Heart left ventricle (tissue), 16 donors: ENCODE measurements at regions not wholly inside any gene's neighbourhood (a gene's known extent, or its start where the extent isn't known, plus 50 kb on each side); places are given as distances from the start of the nearest gene placed in this dataset.

Experiments
- ATAC-seq, 4 donors: fragments of 200-7000 bp; cut with Tn5 transposase; one replicate each; pipeline ENCODE4 v1.9.1; 2020 to 2022; ENCODE audit warnings: moderate library complexity in 4 of 4, mild to moderate bottlenecking in 3 of 4, moderate number of reproducible peaks in 1 of 4
- DNase-seq, 5 donors: peaks; one replicate each; pipeline ENCODE4 v3.0.0-alpha.2; 2020
- H3K27ac ChIP-seq, 12 donors: fragments of 200-600 bp; sonication (generic) in 4 of 12; one replicate each; pipeline versions ENCODE4 v1.5.0 to v1.8.0; 2016 to 2022; ENCODE audit warnings: mild to moderate bottlenecking in 2 of 12
- H3K27me3 ChIP-seq, 9 donors: fragments of 200-600 bp; sonication (generic) in 2 of 9; one replicate each; pipeline versions ENCODE4 v1.5.1 to v1.8.0; 2016 to 2022; ENCODE audit warnings: mild to moderate bottlenecking in 3 of 9
- H3K36me3 ChIP-seq, 9 donors: fragments of 200-600 bp; sonication (generic) in 2 of 9; one replicate each; pipeline versions ENCODE4 v1.5.0 to v1.8.0; 2018 to 2022; ENCODE audit warnings: mild to moderate bottlenecking in 2 of 9
- H3K4me1 ChIP-seq, 12 donors: fragments of 200-600 bp; sonication (generic) in 4 of 12; one replicate each; pipeline versions ENCODE4 v1.5.0 to v1.8.0; 2016 to 2022; ENCODE audit warnings: mild to moderate bottlenecking in 3 of 12
- H3K4me3 ChIP-seq, 12 donors: fragments of 200-600 bp; sonication (generic) in 4 of 12; one replicate each; pipeline versions ENCODE4 v1.5.0 to v1.8.0; 2017 to 2022; ENCODE audit warnings: mild to moderate bottlenecking in 9 of 12, moderate library complexity in 4 of 12
- H3K9me3 ChIP-seq, 12 donors: fragments of 200-600 bp; sonication (generic) in 4 of 12; one replicate each; pipeline versions ENCODE4 v1.5.0 to v1.8.0; 2016 to 2022; ENCODE audit warnings: mild to moderate bottlenecking in 1 of 12
- POLR2A ChIP-seq, 2 donors: fragments of 450-650 bp; IDR thresholded peaks; one replicate each; pipeline ENCODE4 v1.6.1; 2017; ENCODE audit warnings: antibody characterized with exemption in 2 of 2, mild to moderate bottlenecking in 2 of 2, moderate library complexity in 2 of 2
- WGBS, 4 donors: extraction: QIAGEN DNeasy Blood & Tissue Kit in 2 of 4; methylation state at CpG; one replicate each; pipeline versions ENCODE4 v1.1.5 to v1.1.7; 2013 to 2018; 5-methylcytosine and 5-hydroxymethylcytosine counted together
- intact Hi-C, 10 donors: fragments of 100-400 bp; cut with DNase I; formaldehyde crosslinking; loops; one replicate each; pipeline versions ENCODE4 v1.11.1 to v1.14.2; 2022
- TF ChIP-seq, protein P1 (sequence below), 12 donors: fragments of 200-600 bp; sonication (generic) in 4 of 12; IDR thresholded peaks; one replicate each; pipeline versions ENCODE4 v1.5.0 to v1.8.0; 2018 to 2022; ENCODE audit warnings: antibody characterized with exemption in 12 of 12, mild to moderate bottlenecking in 5 of 12
- donor health status: ischemic (EF 13 %, LVEDD 7.1; RV severe dilation, severe dysfunction).
- donor health status: healthy with polysubstance abuse.
- donor health status: DM: no; HTN: yes; CAD: no.
- donor health status: DM: no; HTN: no; CAD: no.
- donor health status: ischemic (EF 25% LVEDD 6.9; RV normal size, moderate dysfunction).
- donor health status: ischemic (EF 25% LVEDD 5.7; RV mildly dilated, moderate dysfunction).
- donor health status: healthy.
- donor health status: DM: yes; HTN: yes; CAD: no.
- donor health status: ischemic (EF 35%, LVEDD 5.7; RV mildly dilated, moderate dysfunction).
- donor health status: nonischemic (EF 11% LVEDD 7.7; RV severe dilation, severe dysfunction).
- donor health status: DM: yes; HTN: yes; CAD: no.
- donor health status: PGD.
- donor health status: ischemic (EF 29% LVEDD 5.4; RV normal size, mild dysfunction).
- donor health status: nonischemic (EF 23%, LVEDD 6.1; RV moderate dilation, normal function).

DNA sequence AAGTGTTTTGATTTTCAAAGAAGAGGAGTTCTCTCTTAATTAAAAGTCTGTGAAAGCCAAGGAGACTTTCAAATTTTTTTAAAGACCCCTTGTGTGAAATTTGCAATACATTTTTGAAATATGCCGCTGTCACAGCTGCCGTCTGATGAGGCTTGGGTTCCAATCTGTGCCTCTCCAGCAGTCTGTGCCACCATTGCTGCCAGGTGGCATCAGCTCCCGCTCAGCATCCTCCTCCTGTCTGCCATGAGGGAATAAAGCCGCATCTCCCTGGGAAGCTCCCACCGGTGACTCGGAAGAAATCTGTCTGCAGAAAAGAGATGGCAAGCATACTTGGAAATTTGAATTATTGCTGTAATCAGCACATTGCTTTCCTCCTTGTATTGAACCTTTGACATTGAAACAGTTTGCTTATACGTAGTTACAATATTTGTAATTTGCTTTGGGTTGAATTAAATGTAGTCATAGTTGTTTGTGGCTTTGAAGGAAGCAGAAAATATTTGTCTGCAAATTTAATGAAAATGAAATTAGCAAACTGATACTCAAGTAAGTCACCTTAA is 145.7 kb upstream of the SNX2 start:
- TF ChIP-seq POLR2A (IDR thresholded peaks at IDR 0.05), result no peak
- TF ChIP-seq, protein P1, sequence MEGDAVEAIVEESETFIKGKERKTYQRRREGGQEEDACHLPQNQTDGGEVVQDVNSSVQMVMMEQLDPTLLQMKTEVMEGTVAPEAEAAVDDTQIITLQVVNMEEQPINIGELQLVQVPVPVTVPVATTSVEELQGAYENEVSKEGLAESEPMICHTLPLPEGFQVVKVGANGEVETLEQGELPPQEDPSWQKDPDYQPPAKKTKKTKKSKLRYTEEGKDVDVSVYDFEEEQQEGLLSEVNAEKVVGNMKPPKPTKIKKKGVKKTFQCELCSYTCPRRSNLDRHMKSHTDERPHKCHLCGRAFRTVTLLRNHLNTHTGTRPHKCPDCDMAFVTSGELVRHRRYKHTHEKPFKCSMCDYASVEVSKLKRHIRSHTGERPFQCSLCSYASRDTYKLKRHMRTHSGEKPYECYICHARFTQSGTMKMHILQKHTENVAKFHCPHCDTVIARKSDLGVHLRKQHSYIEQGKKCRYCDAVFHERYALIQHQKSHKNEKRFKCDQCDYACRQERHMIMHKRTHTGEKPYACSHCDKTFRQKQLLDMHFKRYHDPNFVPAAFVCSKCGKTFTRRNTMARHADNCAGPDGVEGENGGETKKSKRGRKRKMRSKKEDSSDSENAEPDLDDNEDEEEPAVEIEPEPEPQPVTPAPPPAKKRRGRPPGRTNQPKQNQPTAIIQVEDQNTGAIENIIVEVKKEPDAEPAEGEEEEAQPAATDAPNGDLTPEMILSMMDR (IDR thresholded peaks at IDR 0.05), result no peak
- 86 to 91% (median 87%) methylated on average over 7 of the region's 7 CpGs for WGBS, 4 donors
- intact Hi-C loops, result no loop called here
- Histone ChIP-seq H3K27ac (no peak overlapping the region), H3K36me3 (no peaks in the 10 kb centered on the region), H3K27me3 (no peaks in the 10 kb centered on the region), H3K4me1 (no peaks in the 10 kb centered on the region), H3K9me3 (no peaks in the 10 kb centered on the region), H3K4me3 (no peak overlapping the region)
- DNase-seq, result no peak
- ATAC-seq, result no peak

DNA sequence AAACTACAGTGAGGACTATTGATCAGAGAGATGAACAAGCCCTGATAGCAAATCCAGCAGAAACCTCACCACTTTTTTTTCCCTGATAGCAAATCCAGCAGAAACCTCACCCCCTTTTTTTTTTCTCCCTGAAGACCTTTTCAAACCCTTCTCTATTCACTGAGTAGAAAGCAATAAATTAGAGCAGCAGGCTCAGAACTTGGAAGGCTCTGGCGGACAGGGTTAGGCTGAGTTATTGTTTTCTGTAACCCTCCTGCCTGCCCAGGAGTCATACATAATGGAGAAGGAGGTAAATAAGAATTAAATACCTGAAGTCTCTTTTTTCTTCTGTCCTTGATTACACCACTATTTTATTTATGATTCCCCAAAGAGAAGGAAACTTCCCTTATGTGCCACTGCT is 136.3 kb upstream of the SNX2 start:
- Histone ChIP-seq H3K4me3 (no peak overlapping the region), H3K36me3 (no peaks in the 10 kb centered on the region), H3K27ac (no peak overlapping the region), H3K4me1 (no peaks in the 10 kb centered on the region), H3K27me3 (peaks cover 0 to 8% (median 0%) of the 10 kb centered on the region in 9 donors), H3K9me3 (peaks cover 0 to 11% (median 0%) of the 10 kb centered on the region in 12 donors)
- intact Hi-C loops, result no loop called here
- TF ChIP-seq, protein P1 (IDR thresholded peaks at IDR 0.05), result no peak
- TF ChIP-seq POLR2A (IDR thresholded peaks at IDR 0.05), result no peak
- ATAC-seq (no peak), DNase-seq (no peak)
- 70 to 91% (median 84%) methylated on average over 1 of the region's 1 CpG for WGBS, 4 donors

DNA sequence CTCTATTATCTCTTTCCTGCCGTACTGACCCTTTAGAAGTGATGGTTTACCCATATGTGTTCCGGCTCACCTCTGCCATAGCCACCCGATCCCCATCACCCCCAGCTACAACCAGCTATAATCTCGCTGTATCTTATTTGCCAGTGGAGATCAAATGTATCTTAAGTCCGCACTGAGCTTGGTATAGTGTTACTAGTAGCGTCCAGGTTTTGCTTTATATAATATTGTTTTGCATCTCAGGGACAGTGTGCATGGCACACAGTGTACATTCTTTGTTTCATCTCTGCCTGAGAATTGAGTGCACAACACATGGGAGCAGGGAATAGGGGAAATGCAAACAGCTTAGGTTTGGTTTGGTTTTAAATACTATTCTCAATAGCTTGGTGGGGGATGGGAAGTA is 135.8 kb upstream of the SNX2 start:
- ATAC-seq (no peak), DNase-seq (no peak)
- Histone ChIP-seq H3K27ac (no peak overlapping the region), H3K4me3 (no peak overlapping the region), H3K4me1 (no peaks in the 10 kb centered on the region), H3K9me3 (peaks cover 0 to 11% (median 0%) of the 10 kb centered on the region in 12 donors), H3K36me3 (no peaks in the 10 kb centered on the region), H3K27me3 (peaks cover 0 to 9% (median 0%) of the 10 kb centered on the region in 9 donors)
- WGBS, 4 donors, result 83 to 91% (median 88%) methylated on average over 6 of the region's 6 CpGs
- TF ChIP-seq, protein P1 (IDR thresholded peaks at IDR 0.05), result no peak
- no peak for TF ChIP-seq POLR2A (IDR thresholded peaks at IDR 0.05)
- intact Hi-C loops, result no loop called here

DNA sequence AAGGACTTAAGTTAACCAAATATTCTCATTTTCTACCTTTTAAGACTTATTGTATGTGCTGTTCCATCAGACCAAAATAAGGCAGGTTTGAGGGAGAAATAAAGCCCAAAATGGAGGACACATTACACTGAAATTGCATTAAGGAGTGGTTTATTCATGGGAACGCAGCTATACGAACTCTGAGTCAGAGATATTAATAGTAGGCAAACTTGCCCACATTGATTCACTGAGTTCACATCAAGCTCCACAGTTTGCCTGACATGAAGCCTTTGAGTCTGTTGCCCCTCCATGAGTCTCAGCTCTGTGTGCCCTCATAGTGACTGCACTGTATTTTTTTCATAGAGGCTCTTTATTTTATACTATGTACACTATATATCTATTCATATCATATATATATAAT is 135.0 kb upstream of the SNX2 start:
- no peak overlapping the region for H3K4me3 ChIP-seq
- no peaks in the 10 kb centered on the region for H3K4me1 ChIP-seq
- no peak for ATAC-seq
- TF ChIP-seq, protein P1 (IDR thresholded peaks at IDR 0.05), result no peak
- no peak for TF ChIP-seq POLR2A (IDR thresholded peaks at IDR 0.05)
- DNase-seq, result no peak
- H3K9me3 ChIP-seq, result peaks cover 0 to 11% (median 0%) of the 10 kb centered on the region in 12 donors
- H3K27me3 ChIP-seq, result peaks cover 0 to 11% (median 0%) of the 10 kb centered on the region in 9 donors
- intact Hi-C loops, result no loop called here
- WGBS, 4 donors, result 57 to 65% (median 62%) methylated on average over 2 of the region's 2 CpGs
- H3K27ac ChIP-seq, result no peak overlapping the region
- H3K36me3 ChIP-seq, result no peaks in the 10 kb centered on the region
